K562 (cell line): ENCODE measurements at regions not wholly inside any gene's neighbourhood (a gene's known extent, or its start where the extent isn't known, plus 50 kb on each side); places are given as distances from the start of the nearest gene placed in this dataset.

Experiments used
- ARID2 ChIP-seq: fragments of 450-650 bp; IDR thresholded peaks from 2 replicates; pipeline ENCODE4 v1.6.1; 2017; ENCODE audit warnings: antibody characterized with exemption, mild to moderate bottlenecking
- CTCF ChIP-seq, 3 experiments: IDR thresholded peaks in 2 of 3; conservative IDR thresholded peaks in 1 of 3; 2 replicates each; pipeline ENCODE4 v1.5.1; 2011 to 2012; ENCODE audit warnings: low read length in 3 of 3, mild to moderate bottlenecking in 3 of 3, control low read depth in 2 of 3, improper control_type of control experiment in 1 of 3, inconsistent platforms in 1 of 3, low read depth in 1 of 3, mixed read lengths in 1 of 3, moderate library complexity in 1 of 3; ENCODE audit not compliant: insufficient read depth in 2 of 3
- RCOR1 ChIP-seq, 2 experiments: IDR thresholded peaks; 2 replicates each; pipeline ENCODE4 v1.6.1; 2012; ENCODE audit warnings: low read depth in 2 of 2, low read length in 2 of 2, borderline replicate concordance in 1 of 2, improper control_type of control experiment in 1 of 2
- TBP ChIP-seq: optimal IDR thresholded peaks from 2 replicates; pipeline ENCODE3; 2011; ENCODE audit warnings: low read depth, low read length, improper control_type of control experiment
- ZBTB33 ChIP-seq: sonication (generic); formaldehyde crosslinking; IDR thresholded peaks from 2 replicates; pipeline ENCODE4 v1.8.1; 2023; ENCODE audit warnings: mild to moderate bottlenecking, missing genetic modification reagents
- ZNF444 ChIP-seq: fragments of 250-450 bp; sonication (Bioruptor Pico); IDR thresholded peaks from 2 replicates; pipeline ENCODE4 v1.4.0; 2020; ENCODE audit warnings: mild to moderate bottlenecking, moderate library complexity
- TF ChIP-seq, protein P1 (sequence below): fragments of 450-650 bp; formaldehyde crosslinking; IDR thresholded peaks from 2 replicates; pipeline ENCODE4 v1.4.0; 2020; ENCODE audit warnings: mild to moderate bottlenecking, mixed read lengths

DNA sequence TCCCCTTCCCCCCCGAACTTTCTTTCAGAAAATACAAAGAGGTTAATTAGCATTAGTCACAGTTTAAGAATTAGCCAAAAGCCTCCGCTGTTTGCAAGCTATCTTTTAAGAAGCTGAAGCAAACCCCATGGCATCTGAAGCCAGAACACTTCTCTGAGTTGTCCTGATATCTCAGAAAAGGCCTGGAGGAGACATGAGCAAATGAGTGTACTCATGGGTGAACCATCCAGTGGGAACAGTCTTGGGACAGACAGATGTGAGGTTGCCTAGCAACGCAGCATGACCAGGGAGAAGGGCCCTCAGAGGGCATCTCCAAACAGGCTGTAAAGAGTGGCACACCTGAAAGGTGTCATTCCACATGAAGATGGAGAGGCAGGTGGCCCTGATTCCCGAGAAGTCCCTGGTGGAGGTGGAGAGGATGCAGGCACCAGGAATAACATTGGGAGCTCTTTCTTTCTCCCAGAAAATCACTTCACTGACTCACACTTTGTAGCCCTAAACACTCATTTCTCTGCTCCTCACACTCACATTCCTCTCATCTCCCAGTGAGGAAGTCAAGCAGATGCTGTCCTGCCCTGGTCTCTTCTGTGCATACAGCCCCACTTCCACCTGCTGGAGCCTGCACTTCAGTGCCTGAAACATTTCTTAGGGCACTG, 87.0 kb upstream of the TSHZ3 start:
- TF ChIP-seq RCOR1 (IDR thresholded peaks at IDR 0.05; ENCODE audit: borderline replicate concordance in 1 of 2, low read depth in 2 of 2, low read length in 2 of 2) = no peak
- TF ChIP-seq CTCF (IDR thresholded peaks at IDR 0.05 in 2 of 3, conservative IDR thresholded peaks at IDR 0.05 in 1 of 3; ENCODE audit: insufficient read depth in 2 of 3, low read depth in 1 of 3, low read length in 3 of 3) = no peak
- no peak for TF ChIP-seq ZNF444 (CRISPR knock-in tag)
- no peak for TF ChIP-seq ARID2
- TF ChIP-seq, protein P1, sequence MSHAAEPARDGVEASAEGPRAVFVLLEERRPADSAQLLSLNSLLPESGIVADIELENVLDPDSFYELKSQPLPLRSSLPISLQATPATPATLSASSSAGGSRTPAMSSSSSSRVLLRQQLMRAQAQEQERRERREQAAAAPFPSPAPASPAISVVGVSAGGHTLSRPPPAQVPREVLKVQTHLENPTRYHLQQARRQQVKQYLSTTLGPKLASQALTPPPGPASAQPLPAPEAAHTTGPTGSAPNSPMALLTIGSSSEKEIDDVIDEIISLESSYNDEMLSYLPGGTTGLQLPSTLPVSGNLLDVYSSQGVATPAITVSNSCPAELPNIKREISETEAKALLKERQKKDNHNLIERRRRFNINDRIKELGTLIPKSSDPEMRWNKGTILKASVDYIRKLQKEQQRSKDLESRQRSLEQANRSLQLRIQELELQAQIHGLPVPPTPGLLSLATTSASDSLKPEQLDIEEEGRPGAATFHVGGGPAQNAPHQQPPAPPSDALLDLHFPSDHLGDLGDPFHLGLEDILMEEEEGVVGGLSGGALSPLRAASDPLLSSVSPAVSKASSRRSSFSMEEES (CRISPR knock-in tag) = no peak
- TF ChIP-seq TBP = no peak
- TF ChIP-seq ZBTB33 (CRISPR knock-in tag) = no peak
